H1 (cell line): ENCODE measurements at regions not wholly inside any gene's neighbourhood (a gene's known extent, or its start where the extent isn't known, plus 50 kb on each side); places are given as distances from the start of the nearest gene placed in this dataset.

ENCODE experiments used
- CTCF ChIP-seq, 3 experiments: IDR thresholded peaks; 1 replicate in 2 of 3; 2 replicates in 1 of 3; pipeline versions ENCODE4 v1.5.1 to v1.6.1; 2011; ENCODE audit warnings: low read length in 3 of 3, mild to moderate bottlenecking in 3 of 3, inconsistent platforms in 2 of 3, low read depth in 1 of 3, moderate library complexity in 1 of 3; ENCODE audit not compliant: insufficient read depth in 1 of 3; ENCODE audit errors: control extremely low read depth in 1 of 3
- JUND ChIP-seq: IDR thresholded peaks from 2 replicates; pipeline ENCODE4 v1.6.1; 2011; ENCODE audit warnings: mild to moderate bottlenecking, improper control_type of control experiment, low read length
- SAP30 ChIP-seq: fragments of 300-600 bp; sonication (generic); IDR thresholded peaks from 2 replicates; pipeline ENCODE4 v1.7.1; 2012; ENCODE audit warnings: low read length, moderate library complexity, mild to moderate bottlenecking, inconsistent platforms; ENCODE audit not compliant: insufficient read depth, insufficient replicate concordance
- SIRT6 ChIP-seq: IDR thresholded peaks from one replicate; pipeline ENCODE4 v1.7.1; 2012; ENCODE audit warnings: low read length, inconsistent platforms

GRCh38 chr2:114057638-114058037 lies 167.7 kb downstream of the ACTR3 start:
- TF ChIP-seq JUND (no peak), CTCF (IDR thresholded peaks at IDR 0.05; ENCODE audit: control extremely low read depth in 1 of 3, insufficient read depth in 1 of 3, low read depth in 1 of 3, low read length in 3 of 3) (no peak), SAP30 (no peak), SIRT6 (no peak)
